Ascending aorta (tissue), 2 donors: ENCODE measurements at regions not wholly inside any gene's neighbourhood (a gene's known extent, or its start where the extent isn't known, plus 50 kb on each side); places are given as distances from the start of the nearest gene placed in this dataset.

ENCODE experiments used
- DNase-seq, 2 donors: peaks; one replicate each; pipeline ENCODE4 v3.0.0-alpha.2; 2019; ENCODE audit warnings: low spot score in 2 of 2
- H3K27ac ChIP-seq, 2 donors: fragments of 200-600 bp; sonication (generic); one replicate each; pipeline ENCODE4 v1.5.1; 2016 to 2017; ENCODE audit warnings: mild to moderate bottlenecking in 1 of 2
- H3K27me3 ChIP-seq: fragments of 200-600 bp; sonication (generic); one replicate; pipeline ENCODE4 v1.5.1; 2017
- H3K36me3 ChIP-seq, 2 donors: fragments of 200-600 bp; sonication (generic); one replicate each; pipeline ENCODE4 v1.5.1; 2016
- H3K4me1 ChIP-seq, 2 donors: fragments of 200-600 bp; sonication (generic); one replicate each; pipeline ENCODE4 v1.5.1; 2016 to 2017; ENCODE audit warnings: mild to moderate bottlenecking in 1 of 2
- H3K4me3 ChIP-seq, 2 donors: fragments of 200-600 bp; sonication (generic); one replicate each; pipeline ENCODE4 v1.5.1; 2016 to 2017; ENCODE audit warnings: mild to moderate bottlenecking in 1 of 2
- H3K9me3 ChIP-seq, 2 donors: fragments of 200-600 bp; sonication (generic); one replicate each; pipeline ENCODE4 v1.5.1; 2016
- intact Hi-C: fragments of 100-400 bp; cut with DNase I; formaldehyde crosslinking; loops from one replicate; pipeline ENCODE4 v1.15.1; 2023
- TF ChIP-seq, protein P1 (sequence below), 3 experiments: fragments of 200-600 bp in 2 of 3; fragments of 450-650 bp in 1 of 3; sonication (generic) in 2 of 3; IDR thresholded peaks; one replicate each; pipeline ENCODE4 v1.5.1; 2016 to 2019; ENCODE audit warnings: antibody characterized with exemption in 3 of 3, mild to moderate bottlenecking in 1 of 3, moderate library complexity in 1 of 3

DNA sequence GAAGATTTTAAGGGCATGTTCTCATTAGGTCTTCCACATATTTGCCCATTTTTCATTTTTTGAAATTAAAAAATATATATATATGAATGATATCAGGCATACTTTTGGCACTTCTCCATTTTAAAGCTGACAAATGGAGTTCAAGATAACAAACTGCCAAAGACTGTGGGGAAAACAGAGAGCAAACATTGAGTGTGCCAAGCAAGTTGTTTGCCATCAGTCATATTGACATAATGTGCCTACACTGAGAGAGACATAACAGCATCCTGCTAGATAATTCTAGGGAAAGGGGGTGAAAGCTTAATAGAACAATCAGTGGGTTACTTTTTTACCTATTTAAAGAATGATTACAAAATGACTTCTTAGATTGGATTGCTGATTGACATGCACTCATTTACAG is 529.4 kb upstream of the CXADR start:
- intact Hi-C loops: no loop called here
- Histone ChIP-seq H3K4me1 (no peaks in the 10 kb centered on the region), H3K36me3 (no peaks in the 10 kb centered on the region), H3K27me3 (no peaks in the 10 kb centered on the region), H3K9me3 (no peaks in the 10 kb centered on the region), H3K4me3 (no peak overlapping the region), H3K27ac (no peak overlapping the region)
- TF ChIP-seq, protein P1, sequence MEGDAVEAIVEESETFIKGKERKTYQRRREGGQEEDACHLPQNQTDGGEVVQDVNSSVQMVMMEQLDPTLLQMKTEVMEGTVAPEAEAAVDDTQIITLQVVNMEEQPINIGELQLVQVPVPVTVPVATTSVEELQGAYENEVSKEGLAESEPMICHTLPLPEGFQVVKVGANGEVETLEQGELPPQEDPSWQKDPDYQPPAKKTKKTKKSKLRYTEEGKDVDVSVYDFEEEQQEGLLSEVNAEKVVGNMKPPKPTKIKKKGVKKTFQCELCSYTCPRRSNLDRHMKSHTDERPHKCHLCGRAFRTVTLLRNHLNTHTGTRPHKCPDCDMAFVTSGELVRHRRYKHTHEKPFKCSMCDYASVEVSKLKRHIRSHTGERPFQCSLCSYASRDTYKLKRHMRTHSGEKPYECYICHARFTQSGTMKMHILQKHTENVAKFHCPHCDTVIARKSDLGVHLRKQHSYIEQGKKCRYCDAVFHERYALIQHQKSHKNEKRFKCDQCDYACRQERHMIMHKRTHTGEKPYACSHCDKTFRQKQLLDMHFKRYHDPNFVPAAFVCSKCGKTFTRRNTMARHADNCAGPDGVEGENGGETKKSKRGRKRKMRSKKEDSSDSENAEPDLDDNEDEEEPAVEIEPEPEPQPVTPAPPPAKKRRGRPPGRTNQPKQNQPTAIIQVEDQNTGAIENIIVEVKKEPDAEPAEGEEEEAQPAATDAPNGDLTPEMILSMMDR (IDR thresholded peaks at IDR 0.05): no peak
- no peak for DNase-seq

DNA sequence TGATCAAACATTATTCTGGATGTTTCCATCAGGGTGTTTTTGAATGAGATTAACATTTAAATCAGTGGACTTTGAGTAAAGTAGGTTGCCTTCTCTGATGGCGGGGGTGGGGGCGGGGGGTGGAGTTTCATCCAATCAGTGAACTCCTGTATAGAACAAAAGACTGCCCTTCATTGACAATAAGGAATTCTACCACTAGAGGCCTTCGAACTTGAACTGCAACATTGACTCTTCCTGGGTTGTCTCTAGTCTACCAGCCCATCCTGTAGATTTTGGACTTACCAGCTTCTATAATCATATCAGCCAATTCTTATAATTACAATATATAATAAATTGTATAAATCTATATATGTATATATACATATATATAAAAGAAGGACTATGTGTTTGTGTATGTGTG is 520.4 kb upstream of the CXADR start:
- H3K27ac ChIP-seq: no peak overlapping the region
- H3K4me1 ChIP-seq: no peaks in the 10 kb centered on the region
- H3K27me3 ChIP-seq: no peaks in the 10 kb centered on the region
- no peak overlapping the region for H3K4me3 ChIP-seq
- intact Hi-C loops: no loop called here
- DNase-seq: no peak
- no peaks in the 10 kb centered on the region for H3K36me3 ChIP-seq
- no peaks in the 10 kb centered on the region for H3K9me3 ChIP-seq
- TF ChIP-seq, protein P1 (IDR thresholded peaks at IDR 0.05): no peak

DNA sequence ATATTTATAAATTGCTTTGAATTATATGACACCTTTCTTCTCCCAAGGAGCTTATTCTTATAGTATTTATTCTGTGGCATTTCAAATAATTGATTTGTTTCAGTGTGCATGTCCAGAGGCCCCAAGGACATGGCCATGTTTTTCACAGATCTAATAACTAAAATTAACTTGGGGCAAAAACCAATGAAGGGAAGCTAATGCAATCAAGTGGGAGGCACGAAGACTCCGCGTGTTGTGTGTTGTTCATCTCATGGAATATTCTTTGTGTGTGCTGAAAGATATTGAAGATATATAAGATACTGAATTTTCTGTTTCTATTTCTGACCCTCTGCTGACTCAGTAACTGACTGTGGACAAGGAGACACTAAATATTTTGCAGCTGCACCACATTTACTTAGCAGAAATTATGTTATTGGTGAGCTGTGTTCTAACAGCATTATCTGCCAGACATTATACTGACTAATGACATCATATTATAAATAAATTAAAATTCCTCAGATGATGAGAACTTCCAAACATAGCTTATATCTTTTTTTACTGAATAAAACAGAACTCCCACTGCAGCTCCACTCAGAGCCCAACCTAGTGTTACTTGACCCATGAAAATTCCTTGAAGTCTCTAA is 519.3 kb upstream of the CXADR start:
- TF ChIP-seq, protein P1 (IDR thresholded peaks at IDR 0.05): no peak
- no peaks in the 10 kb centered on the region for H3K27me3 ChIP-seq
- intact Hi-C loops: no loop called here

DNA sequence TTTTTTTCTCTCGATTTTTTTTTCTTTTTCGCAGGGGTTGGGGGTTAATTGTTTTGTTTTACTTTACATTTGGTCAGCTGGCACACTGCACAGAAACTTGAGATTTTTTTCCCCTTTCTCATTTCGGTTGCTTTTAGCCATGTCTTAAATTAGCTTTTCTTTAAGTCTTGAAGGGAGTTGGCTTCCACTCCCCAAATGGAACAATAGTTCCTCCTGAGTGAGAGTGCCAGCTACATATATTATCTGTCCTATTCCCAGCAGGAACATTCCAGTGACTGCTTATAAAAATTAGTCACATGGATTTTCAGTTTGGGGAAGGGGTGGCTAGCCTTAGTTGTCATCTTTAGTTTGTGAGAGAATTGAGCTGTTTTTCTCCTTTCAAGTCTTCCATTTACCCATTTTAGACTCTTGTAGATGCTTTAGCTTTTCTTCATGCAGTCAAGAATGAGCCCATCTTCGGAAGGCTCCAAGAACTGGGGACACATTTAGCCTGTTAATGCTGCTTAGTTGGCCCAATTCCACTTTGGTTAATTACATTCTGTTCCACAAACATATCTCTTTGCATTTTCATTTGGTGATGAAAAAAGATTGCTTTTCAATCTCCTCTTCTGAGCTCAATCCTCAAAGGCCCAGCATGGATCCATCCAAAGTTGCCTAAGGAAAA is 510.1 kb upstream of the CXADR start:
- Histone ChIP-seq H3K36me3 (no peaks in the 10 kb centered on the region), H3K4me3 (no peak overlapping the region), H3K27ac (no peak overlapping the region), H3K9me3 (no peaks in the 10 kb centered on the region), H3K4me1 (no peaks in the 10 kb centered on the region), H3K27me3 (no peaks in the 10 kb centered on the region)
- TF ChIP-seq, protein P1 (IDR thresholded peaks at IDR 0.05): no peak
- no peak for DNase-seq
- intact Hi-C loops: no loop called here

More for the DNA sequence above, 519.3 kb upstream of the CXADR start:
- Histone ChIP-seq H3K4me3 (no peak overlapping the region), H3K4me1 (no peaks in the 10 kb centered on the region), H3K27ac (no peak overlapping the region), H3K36me3 (no peaks in the 10 kb centered on the region), H3K9me3 (no peaks in the 10 kb centered on the region)
- DNase-seq: no peak

DNA sequence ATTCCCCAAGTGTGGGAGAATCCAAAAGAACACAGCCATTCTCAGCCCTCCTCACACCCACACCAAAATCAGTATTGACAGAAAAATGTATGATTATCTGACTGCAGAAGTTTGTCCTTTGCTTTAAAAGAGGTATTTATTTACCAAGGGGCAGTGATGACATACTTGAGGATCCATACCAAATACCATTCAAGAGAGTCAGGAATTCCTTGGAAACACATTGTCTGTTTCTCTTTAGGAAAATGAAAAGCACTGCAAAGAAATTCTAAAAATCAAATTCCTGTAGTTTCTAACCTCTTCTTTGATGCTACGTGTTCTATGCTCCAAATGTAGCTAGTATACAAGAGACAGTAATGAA is 509.6 kb upstream of the CXADR start:
- Histone ChIP-seq H3K9me3 (no peaks in the 10 kb centered on the region), H3K4me1 (no peaks in the 10 kb centered on the region), H3K4me3 (no peak overlapping the region), H3K27me3 (no peaks in the 10 kb centered on the region), H3K36me3 (no peaks in the 10 kb centered on the region), H3K27ac (no peak overlapping the region)
- TF ChIP-seq, protein P1 (IDR thresholded peaks at IDR 0.05): no peak
- intact Hi-C loops: no loop called here
- no peak for DNase-seq
